ENCODE measurements at regions not wholly inside any gene's neighbourhood (a gene's known extent, or its start where the extent isn't known, plus 50 kb on each side); places are given as distances from the start of the nearest gene placed in this dataset.

GRCh38 chr6:81802356-81802755, 49.9 kb upstream of the TENT5A start:
- H3K4me3 ChIP-seq (ENCODE audit: low read depth, low read length) = no peak overlapping the region
- no peak for DNase-seq (ENCODE audit: low read depth)
